Skeletal muscle tissue (tissue), 3 donors: ENCODE measurements at regions not wholly inside any gene's neighbourhood (a gene's known extent, or its start where the extent isn't known, plus 50 kb on each side); places are given as distances from the start of the nearest gene placed in this dataset.

Experiments
- H3K27ac ChIP-seq: one replicate; pipeline ENCODE4 v1.7.0; 2013; ENCODE audit warnings: mild to moderate bottlenecking, low read depth, low read length, inconsistent platforms
- H3K27me3 ChIP-seq, 3 donors: one replicate each; pipeline ENCODE4 v1.7.0; 2013; ENCODE audit warnings: low read length in 3 of 3; ENCODE audit not compliant: control insufficient read depth in 3 of 3, insufficient read depth in 3 of 3
- H3K36me3 ChIP-seq, 3 donors: one replicate each; pipeline ENCODE4 v1.7.0; 2013; ENCODE audit warnings: low read length in 3 of 3; ENCODE audit not compliant: control insufficient read depth in 3 of 3, insufficient read depth in 3 of 3
- H3K4me1 ChIP-seq, 3 donors: one replicate each; pipeline ENCODE4 v1.7.0; 2013; ENCODE audit warnings: low read length in 3 of 3, mild to moderate bottlenecking in 3 of 3; ENCODE audit not compliant: control insufficient read depth in 3 of 3, insufficient read depth in 3 of 3
- H3K4me3 ChIP-seq, 3 donors: one replicate each; pipeline ENCODE4 v1.7.0; 2013; ENCODE audit warnings: low read length in 3 of 3
- H3K9ac ChIP-seq, 3 donors: one replicate each; pipeline ENCODE4 v1.7.0; 2013; ENCODE audit warnings: low read length in 3 of 3, mild to moderate bottlenecking in 3 of 3, moderate library complexity in 2 of 3, low read depth in 1 of 3
- H3K9me3 ChIP-seq, 3 donors: one replicate each; pipeline ENCODE4 v1.7.0; 2013; ENCODE audit warnings: low read length in 3 of 3; ENCODE audit not compliant: control insufficient read depth in 3 of 3
- donor health status: Osteomylitis.

GRCh38 chr4:14621731-14622463, 380.4 kb upstream of the CPEB2 start:
- no peak overlapping the region for H3K27ac ChIP-seq
- H3K4me3 ChIP-seq, result no peak overlapping the region
- H3K4me1 ChIP-seq, result no peaks in the 10 kb centered on the region
- H3K27me3 ChIP-seq, result no peaks in the 10 kb centered on the region
- H3K9me3 ChIP-seq, result no peaks in the 10 kb centered on the region
- H3K36me3 ChIP-seq, result no peaks in the 10 kb centered on the region
- no peak overlapping the region for H3K9ac ChIP-seq

DNA sequence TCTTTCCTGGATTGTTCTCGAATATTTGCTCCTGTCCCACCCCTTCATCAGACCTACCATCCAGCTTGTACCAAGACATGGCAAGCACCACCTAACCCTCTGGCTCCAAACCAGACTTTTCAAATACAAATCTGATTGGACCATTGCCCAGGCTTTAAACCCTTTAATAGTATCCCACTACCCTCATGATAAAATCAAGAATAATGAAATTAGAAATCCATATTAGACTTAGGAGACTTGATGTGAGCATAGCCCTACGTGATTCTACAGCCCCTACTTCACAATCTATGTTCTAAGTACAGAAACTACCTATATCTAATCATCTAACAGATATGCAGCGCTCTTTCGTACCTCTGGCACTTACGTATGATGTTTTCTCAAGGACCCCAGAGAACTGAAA, 375.2 kb upstream of the CPEB2 start:
- no peak overlapping the region for H3K9ac ChIP-seq
- H3K27ac ChIP-seq, result no peak overlapping the region
- no peaks in the 10 kb centered on the region for H3K9me3 ChIP-seq
- H3K4me3 ChIP-seq, result no peak overlapping the region
- H3K27me3 ChIP-seq, result no peaks in the 10 kb centered on the region
- H3K4me1 ChIP-seq, result no peaks in the 10 kb centered on the region
- no peaks in the 10 kb centered on the region for H3K36me3 ChIP-seq

DNA sequence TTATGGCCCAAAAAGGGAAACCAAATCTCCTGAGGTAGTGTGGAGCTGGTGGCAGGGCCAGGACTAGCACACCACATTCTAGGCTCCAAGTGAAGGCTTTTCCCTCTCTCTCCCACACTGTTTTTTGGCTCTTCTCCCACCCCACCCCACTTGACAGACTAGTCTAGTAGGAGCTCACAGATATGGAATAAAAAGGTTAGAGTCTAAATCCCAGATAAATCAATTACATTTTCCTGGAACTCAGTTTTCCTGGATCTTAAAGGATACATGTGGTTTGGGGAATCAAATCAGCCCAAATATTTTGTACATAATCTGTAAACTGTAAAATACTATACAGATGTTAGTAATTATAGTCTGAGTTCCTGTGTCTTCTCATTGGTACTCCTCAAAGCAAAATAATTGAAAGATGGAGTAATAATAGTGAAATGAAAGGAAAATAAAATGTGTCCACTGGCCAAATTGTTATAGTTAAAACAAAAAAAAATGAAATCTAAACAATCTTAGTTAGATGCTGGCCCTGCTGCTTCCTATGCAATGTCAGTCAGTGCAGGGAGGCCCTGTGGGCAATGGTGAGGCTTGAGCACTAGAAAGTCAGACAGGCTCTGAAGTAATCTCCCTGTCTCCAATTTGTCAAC, 370.4 kb upstream of the CPEB2 start:
- Histone ChIP-seq H3K4me1 (no peaks in the 10 kb centered on the region), H3K9me3 (peaks cover 0 to 4% (median 0%) of the 10 kb centered on the region in 3 donors), H3K27ac (no peak overlapping the region), H3K36me3 (no peaks in the 10 kb centered on the region), H3K27me3 (no peaks in the 10 kb centered on the region), H3K4me3 (no peak overlapping the region), H3K9ac (no peak overlapping the region)

- Histone ChIP-seq H3K9ac (no peak overlapping the region), H3K4me1 (no peaks in the 10 kb centered on the region), H3K9me3 (peaks cover 0 to 4% (median 0%) of the 10 kb centered on the region in 3 donors), H3K27me3 (no peaks in the 10 kb centered on the region), H3K27ac (no peak overlapping the region), H3K4me3 (no peak overlapping the region), H3K36me3 (no peaks in the 10 kb centered on the region)
Measured at GRCh38 chr4:14636563-14636962, 365.7 kb upstream of the CPEB2 start.

DNA sequence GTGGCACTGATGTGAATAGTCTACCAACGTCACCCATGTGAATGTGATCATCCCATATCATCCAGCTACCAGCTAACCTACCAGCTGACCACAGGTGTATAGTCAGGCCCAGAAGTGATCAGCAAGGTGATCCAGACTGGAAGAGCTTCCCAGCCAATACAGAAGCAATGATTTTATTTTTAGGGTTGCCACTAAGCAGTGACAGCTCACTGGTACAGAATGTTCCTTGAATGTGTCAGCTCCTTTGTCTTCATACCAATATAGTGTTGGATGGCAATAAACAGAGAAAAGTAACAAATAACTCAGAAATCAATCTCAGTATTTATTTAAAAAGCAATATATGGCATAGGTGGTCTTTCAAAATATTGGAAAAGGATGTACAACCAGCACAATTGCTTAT, 361.8 kb upstream of the CPEB2 start:
- Histone ChIP-seq H3K27ac (no peak overlapping the region), H3K9me3 (no peaks in the 10 kb centered on the region), H3K4me1 (peaks cover 0 to 2% (median 0%) of the 10 kb centered on the region in 3 donors), H3K36me3 (no peaks in the 10 kb centered on the region), H3K9ac (no peak overlapping the region), H3K27me3 (no peaks in the 10 kb centered on the region), H3K4me3 (no peak overlapping the region)

- no peaks in the 10 kb centered on the region for H3K9me3 ChIP-seq
- H3K4me1 ChIP-seq, result peaks cover 0 to 3% (median 0%) of the 10 kb centered on the region in 3 donors
- H3K9ac ChIP-seq, result no peak overlapping the region
- no peak overlapping the region for H3K4me3 ChIP-seq
- H3K27ac ChIP-seq, result no peak overlapping the region
- H3K27me3 ChIP-seq, result no peaks in the 10 kb centered on the region
- no peaks in the 10 kb centered on the region for H3K36me3 ChIP-seq
Measured at GRCh38 chr4:14641871-14642270, 360.4 kb upstream of the CPEB2 start.

DNA sequence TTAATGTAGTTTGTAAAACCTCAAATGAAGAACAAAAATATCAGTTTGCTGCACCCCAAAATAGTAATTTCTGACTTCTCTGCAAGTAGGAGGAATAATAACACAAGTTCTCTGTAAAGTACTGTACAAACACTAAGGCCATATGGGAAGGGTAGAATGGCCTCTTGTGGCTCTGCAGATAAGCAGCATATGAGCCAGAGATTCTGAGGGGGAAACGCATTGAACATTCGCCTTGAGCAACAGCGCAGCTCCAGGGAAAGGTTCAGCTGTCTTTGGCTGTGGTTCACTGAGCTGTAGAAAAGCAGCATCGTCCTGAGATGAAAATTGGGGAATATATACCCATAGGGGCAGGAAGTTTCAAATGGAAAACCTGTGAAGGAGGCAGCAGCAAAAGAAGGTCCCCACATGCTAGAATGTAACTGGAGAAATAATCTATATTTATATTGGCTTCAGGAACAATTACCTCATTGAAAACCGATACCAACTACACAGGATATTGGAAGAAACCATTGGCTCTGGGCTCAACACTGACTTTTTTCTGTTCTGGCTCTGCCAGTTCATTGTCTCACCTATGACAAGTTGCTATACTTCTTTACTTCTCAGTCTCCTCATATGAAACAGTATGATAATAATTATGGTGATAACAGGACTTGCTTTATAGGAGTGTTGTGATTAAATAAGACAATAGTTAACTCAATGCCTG, 357.6 kb upstream of the CPEB2 start:
- no peaks in the 10 kb centered on the region for H3K27me3 ChIP-seq
- H3K27ac ChIP-seq, result no peak overlapping the region
- H3K9ac ChIP-seq, result no peak overlapping the region
- no peaks in the 10 kb centered on the region for H3K9me3 ChIP-seq
- peaks cover 0 to 3% (median 0%) of the 10 kb centered on the region in 3 donors for H3K4me1 ChIP-seq
- no peak overlapping the region for H3K4me3 ChIP-seq
- no peaks in the 10 kb centered on the region for H3K36me3 ChIP-seq

GRCh38 chr4:14646831-14647230, 355.4 kb upstream of the CPEB2 start:
- Histone ChIP-seq H3K27ac (no peak overlapping the region), H3K36me3 (no peaks in the 10 kb centered on the region), H3K9ac (no peak overlapping the region), H3K4me1 (peaks cover 0 to 3% (median 0%) of the 10 kb centered on the region in 3 donors), H3K4me3 (no peak overlapping the region), H3K9me3 (no peaks in the 10 kb centered on the region), H3K27me3 (no peaks in the 10 kb centered on the region)

- Histone ChIP-seq H3K36me3 (no peaks in the 10 kb centered on the region), H3K9me3 (peaks cover 0 to 3% (median 0%) of the 10 kb centered on the region in 3 donors), H3K27ac (no peak overlapping the region), H3K9ac (no peak overlapping the region), H3K4me1 (peaks cover 0 to 3% (median 0%) of the 10 kb centered on the region in 3 donors), H3K27me3 (no peaks in the 10 kb centered on the region), H3K4me3 (no peak overlapping the region)
Measured at GRCh38 chr4:14650127-14650526, 352.2 kb upstream of the CPEB2 start.

DNA sequence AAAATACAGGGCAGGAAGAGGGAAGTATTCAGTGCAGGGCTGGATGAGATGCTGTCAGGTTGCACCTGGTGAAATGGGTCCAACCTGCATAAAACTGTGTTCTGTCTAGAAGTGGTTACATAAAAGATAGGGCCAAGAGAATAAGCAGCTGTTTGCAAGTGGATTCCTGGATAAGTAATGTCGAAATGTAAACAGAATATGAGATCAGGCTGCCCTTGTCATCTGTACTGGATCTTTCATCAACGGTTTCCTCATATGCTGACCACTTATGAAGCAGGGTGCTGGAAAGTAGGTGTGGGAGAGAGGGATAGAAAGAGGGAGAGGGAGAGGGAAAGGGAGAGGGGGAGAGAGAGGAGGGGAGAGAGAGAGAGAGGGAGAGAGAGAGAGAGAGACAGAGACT, 349.8 kb upstream of the CPEB2 start:
- no peaks in the 10 kb centered on the region for H3K36me3 ChIP-seq
- no peak overlapping the region for H3K27ac ChIP-seq
- H3K9ac ChIP-seq, result no peak overlapping the region
- no peak overlapping the region for H3K4me3 ChIP-seq
- H3K4me1 ChIP-seq, result no peaks in the 10 kb centered on the region
- no peaks in the 10 kb centered on the region for H3K27me3 ChIP-seq
- peaks cover 0 to 3% (median 0%) of the 10 kb centered on the region in 3 donors for H3K9me3 ChIP-seq
